OCI-LY7 (cell line): ENCODE measurements at regions not wholly inside any gene's neighbourhood (a gene's known extent, or its start where the extent isn't known, plus 50 kb on each side); places are given as distances from the start of the nearest gene placed in this dataset.

ENCODE experiments used
- BruUV-seq: library from RNA; stranded (reverse); fragments of 400-500 nt; replicated peaks from 2 replicates; lab custom pipeline; 2021; lab: Mats Ljungman, UMichigan
- CTCF ChIA-PET: fragments of 300-600 bp; sonication (Branson Sonifier 250); formaldehyde crosslinking; loops from one replicate; lab custom pipeline; 2022; ENCODE audit warnings: antibody characterized with exemption; ENCODE audit not compliant: unreplicated experiment; lab: Charles Lee
- POLR2A ChIA-PET: fragments of 300-600 bp; sonication (Branson Sonifier 250); formaldehyde crosslinking; loops from one replicate; lab custom pipeline; 2022; ENCODE audit warnings: antibody characterized with exemption; lab: Charles Lee
- DNase-seq: peaks from one replicate; pipeline ENCODE4 v3.0.0-alpha.2; 2015; ENCODE audit warnings: low spot score
- H2AFZ ChIP-seq: fragments of 200-600 bp; sonication (generic), shearing (Covaris generic); 2 replicates; pipeline ENCODE4 v1.6.1; 2014; ENCODE audit warnings: mild to moderate bottlenecking, antibody characterized with exemption, low read length, moderate library complexity
- H3K27ac ChIP-seq: fragments of 200-600 bp; sonication (generic); 2 replicates; pipeline ENCODE4 v1.5.1; 2014; ENCODE audit warnings: mixed run types, low read depth, mild to moderate bottlenecking, moderate library complexity, low read length, inconsistent platforms; ENCODE audit not compliant: poor library complexity, severe bottlenecking
- H3K36me3 ChIP-seq: fragments of 200-600 bp; sonication (generic); 2 replicates; pipeline ENCODE4 v1.6.1; 2014; ENCODE audit warnings: mild to moderate bottlenecking, antibody characterized with exemption, low read length, moderate library complexity, mixed read lengths; ENCODE audit not compliant: insufficient read depth
- H3K4me1 ChIP-seq: fragments of 200-600 bp; sonication (generic); 2 replicates; pipeline ENCODE4 v1.5.1; 2014; ENCODE audit warnings: mild to moderate bottlenecking, low read length; ENCODE audit not compliant: insufficient read depth, poor library complexity, severe bottlenecking
- H3K4me2 ChIP-seq: fragments of 200-600 bp; sonication (generic); 2 replicates; pipeline ENCODE4 v1.6.1; 2014; ENCODE audit warnings: mild to moderate bottlenecking, low read length
- H3K4me3 ChIP-seq: fragments of 200-600 bp; sonication (generic); 2 replicates; pipeline ENCODE4 v1.5.1; 2014; ENCODE audit warnings: mild to moderate bottlenecking, low read depth, low read length; ENCODE audit not compliant: poor library complexity, severe bottlenecking
- H3K79me2 ChIP-seq: fragments of 200-600 bp; sonication (generic); 2 replicates; pipeline ENCODE4 v1.6.1; 2016; ENCODE audit warnings: low read depth, mild to moderate bottlenecking, low read length, moderate library complexity, mixed read lengths; ENCODE audit not compliant: insufficient read depth
- H3K9me2 ChIP-seq: fragments of 200-600 bp; sonication (generic); 2 replicates; pipeline ENCODE4 v1.6.1; 2016; ENCODE audit warnings: mild to moderate bottlenecking, low read length, mixed read lengths; ENCODE audit not compliant: insufficient read depth
- H3K9me3 ChIP-seq: fragments of 200-600 bp; sonication (generic); 2 replicates; pipeline ENCODE4 v1.6.1; 2014; ENCODE audit warnings: mild to moderate bottlenecking, mixed run types, low read length, mixed read lengths
- H4K20me1 ChIP-seq: fragments of 200-600 bp; sonication (generic); 2 replicates; pipeline ENCODE4 v1.6.1; 2014; ENCODE audit warnings: mild to moderate bottlenecking, antibody characterized with exemption, low read length, moderate library complexity, mixed read lengths; ENCODE audit not compliant: insufficient read depth
- EZH2phosphoT487 ChIP-seq: fragments of 200-600 bp; sonication (generic); IDR thresholded peaks from 2 replicates; pipeline ENCODE4 v1.6.1; 2018; ENCODE audit warnings: low read depth, borderline replicate concordance, mild to moderate bottlenecking, mixed run types, antibody characterized with exemption, low read length, moderate library complexity, mixed read lengths
- intact Hi-C: fragments of 100-400 bp; cut with micrococcal nuclease; formaldehyde crosslinking; loops from one replicate; pipeline ENCODE4 v1.10.0; 2022; ENCODE audit not compliant: unreplicated experiment
- TF ChIP-seq, protein P1 (sequence below): fragments of 200-600 bp; sonication (generic); conservative IDR thresholded peaks from 2 replicates; pipeline ENCODE4 v1.5.1; 2014; ENCODE audit warnings: mild to moderate bottlenecking, antibody characterized with exemption, low read length, moderate library complexity, mixed read lengths

- ChIA-PET CTCF (no interaction called here), POLR2A (no interaction called here)
- Histone ChIP-seq H3K79me2 (no peaks in the 10 kb centered on the region), H3K4me3 (no peak overlapping the region), H3K4me1 (no peaks in the 10 kb centered on the region), H3K9me2 (no peaks in the 10 kb centered on the region), H3K36me3 (no peaks in the 10 kb centered on the region), H4K20me1 (no peaks in the 10 kb centered on the region), H3K9me3 (no peaks in the 10 kb centered on the region), H2AFZ (no peak overlapping the region), H3K4me2 (no peak overlapping the region), H3K27ac (no peak overlapping the region)
- intact Hi-C loops: no loop called here
- no TSS peak for BruUV-seq
- DNase-seq: no peak
- TF ChIP-seq EZH2phosphoT487: no peak
- TF ChIP-seq, protein P1, sequence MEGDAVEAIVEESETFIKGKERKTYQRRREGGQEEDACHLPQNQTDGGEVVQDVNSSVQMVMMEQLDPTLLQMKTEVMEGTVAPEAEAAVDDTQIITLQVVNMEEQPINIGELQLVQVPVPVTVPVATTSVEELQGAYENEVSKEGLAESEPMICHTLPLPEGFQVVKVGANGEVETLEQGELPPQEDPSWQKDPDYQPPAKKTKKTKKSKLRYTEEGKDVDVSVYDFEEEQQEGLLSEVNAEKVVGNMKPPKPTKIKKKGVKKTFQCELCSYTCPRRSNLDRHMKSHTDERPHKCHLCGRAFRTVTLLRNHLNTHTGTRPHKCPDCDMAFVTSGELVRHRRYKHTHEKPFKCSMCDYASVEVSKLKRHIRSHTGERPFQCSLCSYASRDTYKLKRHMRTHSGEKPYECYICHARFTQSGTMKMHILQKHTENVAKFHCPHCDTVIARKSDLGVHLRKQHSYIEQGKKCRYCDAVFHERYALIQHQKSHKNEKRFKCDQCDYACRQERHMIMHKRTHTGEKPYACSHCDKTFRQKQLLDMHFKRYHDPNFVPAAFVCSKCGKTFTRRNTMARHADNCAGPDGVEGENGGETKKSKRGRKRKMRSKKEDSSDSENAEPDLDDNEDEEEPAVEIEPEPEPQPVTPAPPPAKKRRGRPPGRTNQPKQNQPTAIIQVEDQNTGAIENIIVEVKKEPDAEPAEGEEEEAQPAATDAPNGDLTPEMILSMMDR: no peak
Observed at GRCh38 chr6:5898102-5898501, 108.6 kb downstream of the NRN1 start.

DNA sequence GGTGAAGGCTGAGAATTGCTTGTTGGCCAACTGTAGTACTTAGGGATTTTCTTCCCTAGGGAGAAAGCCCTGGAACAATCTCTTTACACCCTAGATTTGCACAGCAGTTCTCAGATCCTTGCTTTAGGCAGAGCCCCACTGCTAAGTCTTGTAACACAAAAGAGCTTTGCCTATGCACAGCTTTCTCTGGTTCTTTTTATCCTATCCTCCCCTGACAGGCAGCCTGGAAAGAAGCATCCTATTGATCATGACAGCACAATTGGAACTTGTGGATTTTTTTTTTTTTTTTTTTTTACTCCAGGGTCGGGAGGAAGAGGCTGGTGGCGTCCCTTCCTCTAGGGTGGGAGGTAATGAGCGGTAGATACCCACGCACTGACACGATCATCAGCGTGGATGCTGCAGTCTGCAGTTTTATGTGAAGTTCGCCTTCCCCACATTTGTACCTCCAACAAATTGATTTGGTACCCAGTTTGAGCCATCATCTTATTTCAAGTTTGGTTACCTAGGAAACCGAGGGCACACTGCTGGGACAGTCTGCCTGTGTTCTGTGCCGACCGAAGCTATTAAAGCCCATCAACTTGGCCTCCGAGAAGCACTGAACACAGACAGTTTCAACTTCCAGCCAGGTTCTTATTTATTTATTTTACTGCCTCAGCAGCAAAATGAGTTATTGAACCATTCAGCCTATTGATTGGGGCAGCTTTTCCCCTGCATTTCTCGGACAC is 110.1 kb downstream of the NRN1 start:
- ChIA-PET CTCF (no interaction called here), POLR2A (no interaction called here)
- Histone ChIP-seq H3K9me3 (no peaks in the 10 kb centered on the region), H3K27ac (no peak overlapping the region), H3K79me2 (no peaks in the 10 kb centered on the region), H3K4me3 (no peak overlapping the region), H4K20me1 (no peaks in the 10 kb centered on the region), H3K9me2 (no peaks in the 10 kb centered on the region), H3K4me1 (no peaks in the 10 kb centered on the region), H3K4me2 (no peak overlapping the region), H3K36me3 (no peaks in the 10 kb centered on the region), H2AFZ (no peak overlapping the region)
- BruUV-seq: no TSS peak
- DNase-seq: no peak
- TF ChIP-seq, protein P1: no peak
- TF ChIP-seq EZH2phosphoT487: no peak
- intact Hi-C loops: no loop called here

DNA sequence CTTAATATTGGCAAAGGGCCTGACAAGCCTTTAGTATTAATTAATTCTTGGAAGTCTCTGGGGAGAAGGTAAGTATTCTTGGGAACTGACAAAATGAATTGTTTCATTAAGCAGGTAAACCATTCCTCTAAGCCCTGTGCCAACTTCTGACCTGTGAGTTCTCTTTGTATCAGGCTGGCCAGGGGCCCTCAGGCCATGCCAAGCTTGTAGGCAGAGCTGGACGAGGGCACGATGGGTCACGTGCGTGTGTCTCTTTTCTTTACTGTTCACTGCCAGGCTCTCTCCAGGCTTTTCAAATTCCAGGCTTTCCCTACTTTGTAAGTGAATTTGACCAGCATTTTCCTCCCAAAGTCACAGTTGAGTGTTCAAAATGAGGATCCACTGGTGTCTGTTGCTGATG is 112.4 kb downstream of the NRN1 start:
- Histone ChIP-seq H3K4me1 (no peaks in the 10 kb centered on the region), H3K36me3 (no peaks in the 10 kb centered on the region), H3K4me3 (no peak overlapping the region), H3K4me2 (no peak overlapping the region), H4K20me1 (no peaks in the 10 kb centered on the region), H3K27ac (no peak overlapping the region), H2AFZ (no peak overlapping the region), H3K9me2 (no peaks in the 10 kb centered on the region), H3K9me3 (no peaks in the 10 kb centered on the region), H3K79me2 (no peaks in the 10 kb centered on the region)
- intact Hi-C loops: no loop called here
- POLR2A ChIA-PET: no interaction called here
- BruUV-seq: no TSS peak
- no peak for TF ChIP-seq EZH2phosphoT487
- TF ChIP-seq, protein P1: no peak
- no peak for DNase-seq
- CTCF ChIA-PET: no interaction called here
